GM12872 (cell line): ENCODE measurements at regions not wholly inside any gene's neighbourhood (a gene's known extent, or its start where the extent isn't known, plus 50 kb on each side); places are given as distances from the start of the nearest gene placed in this dataset.

Experiments
- CTCF ChIP-seq: IDR thresholded peaks from 3 replicates; pipeline ENCODE4 v1.5.1; 2011; ENCODE audit warnings: low read depth, mild to moderate bottlenecking, low read length, moderate library complexity; ENCODE audit not compliant: insufficient read depth

GRCh38 chr1:219000005-219000404 is 173.7 kb upstream of the LYPLAL1 start:
- TF ChIP-seq CTCF = no peak

- TF ChIP-seq CTCF = no peak
These were observed 173.0 kb upstream of the LYPLAL1 start for GRCh38 chr1:219000631-219001030.

- TF ChIP-seq CTCF = no peak
These were observed 163.0 kb upstream of the LYPLAL1 start for GRCh38 chr1:219010720-219011119.

- no peak for TF ChIP-seq CTCF
These were observed 153.3 kb upstream of the LYPLAL1 start for GRCh38 chr1:219020386-219020785.

GRCh38 chr1:219020846-219021245 is 152.8 kb upstream of the LYPLAL1 start:
- TF ChIP-seq CTCF = no peak

GRCh38 chr1:219027146-219027673 is 146.5 kb upstream of the LYPLAL1 start:
- TF ChIP-seq CTCF = no peak

GRCh38 chr1:219031809-219032208 is 141.9 kb upstream of the LYPLAL1 start:
- no peak for TF ChIP-seq CTCF
